Esophagus squamous epithelium (tissue), 4 donors: ENCODE measurements at regions not wholly inside any gene's neighbourhood (a gene's known extent, or its start where the extent isn't known, plus 50 kb on each side); places are given as distances from the start of the nearest gene placed in this dataset.

Experiments used
- CTCF ChIP-seq, 6 experiments: fragments of 450-650 bp in 4 of 6; fragments of 200-600 bp in 2 of 6; sonication (generic) in 2 of 6; IDR thresholded peaks; one replicate each; pipeline ENCODE4 v1.5.1; 2016 to 2019; ENCODE audit warnings: antibody characterized with exemption in 6 of 6, mild to moderate bottlenecking in 4 of 6, moderate library complexity in 4 of 6
- POLR2A ChIP-seq, 4 donors: fragments of 450-650 bp; IDR thresholded peaks; one replicate each; pipeline ENCODE4 v1.6.1; 2017; ENCODE audit warnings: antibody characterized with exemption in 4 of 4, mild to moderate bottlenecking in 4 of 4, moderate library complexity in 3 of 4

GRCh38 chr16:31714903-31715504, 158.6 kb upstream of the ZNF267 start:
- TF ChIP-seq CTCF (IDR thresholded peaks at IDR 0.05), result no peak
- TF ChIP-seq POLR2A (IDR thresholded peaks at IDR 0.05), result no peak
